ENCODE measurements at regions not wholly inside any gene's neighbourhood (a gene's known extent, or its start where the extent isn't known, plus 50 kb on each side); places are given as distances from the start of the nearest gene placed in this dataset.

GRCh38 chrX:45815441-45815840 is 614.8 kb upstream of the DIPK2B start:
- no peak for DNase-seq (ENCODE audit: low read depth)
- H3K4me3 ChIP-seq (ENCODE audit: low read depth, low read length): no peak overlapping the region
- no peak for TF ChIP-seq CTCF (IDR thresholded peaks at IDR 0.05; ENCODE audit: insufficient read depth, low read depth, low read length, missing control alignments)

GRCh38 chrX:45811326-45811725 is 610.6 kb upstream of the DIPK2B start:
- no peak for DNase-seq (ENCODE audit: low read depth)
- TF ChIP-seq CTCF (IDR thresholded peaks at IDR 0.05; ENCODE audit: insufficient read depth, low read depth, low read length, missing control alignments): no peak
- no peak overlapping the region for H3K4me3 ChIP-seq (ENCODE audit: low read depth, low read length)

GRCh38 chrX:45807572-45808425 is 607.1 kb upstream of the DIPK2B start:
- no peak for DNase-seq (ENCODE audit: low read depth)
- no peak overlapping the region for H3K4me3 ChIP-seq (ENCODE audit: low read depth, low read length)
- no peak for TF ChIP-seq CTCF (IDR thresholded peaks at IDR 0.05; ENCODE audit: insufficient read depth, low read depth, low read length, missing control alignments)

GRCh38 chrX:45806410-45807121 is 605.9 kb upstream of the DIPK2B start:
- peak; percentile 60 for DNase-seq (ENCODE audit: low read depth)
- H3K4me3 ChIP-seq (ENCODE audit: low read depth, low read length): peak overlapping the region; percentile 39
- no peak for TF ChIP-seq CTCF (IDR thresholded peaks at IDR 0.05; ENCODE audit: insufficient read depth, low read depth, low read length, missing control alignments)

GRCh38 chrX:45804276-45804675 is 603.6 kb upstream of the DIPK2B start:
- no peak for TF ChIP-seq CTCF (IDR thresholded peaks at IDR 0.05; ENCODE audit: insufficient read depth, low read depth, low read length, missing control alignments)
- no peak overlapping the region for H3K4me3 ChIP-seq (ENCODE audit: low read depth, low read length)
- DNase-seq (ENCODE audit: low read depth): no peak

GRCh38 chrX:45803383-45803921 is 602.8 kb upstream of the DIPK2B start:
- TF ChIP-seq CTCF (IDR thresholded peaks at IDR 0.05; ENCODE audit: insufficient read depth, low read depth, low read length, missing control alignments): no peak
- no peak overlapping the region for H3K4me3 ChIP-seq (ENCODE audit: low read depth, low read length)
- DNase-seq (ENCODE audit: low read depth): peak; percentile 12
